NB4 (cell line): ENCODE measurements at regions not wholly inside any gene's neighbourhood (a gene's known extent, or its start where the extent isn't known, plus 50 kb on each side); places are given as distances from the start of the nearest gene placed in this dataset.

Experiments
- DNase-seq: peaks from one replicate; pipeline ENCODE4 v3.0.0; 2010; ENCODE audit warnings: low read depth
- H3K4me3 ChIP-seq: one replicate; pipeline ENCODE4 v1.5.1; 2011; ENCODE audit warnings: mild to moderate bottlenecking, low read depth, low read length, moderate library complexity
- MYC ChIP-seq: IDR thresholded peaks from 2 replicates; pipeline ENCODE4 v1.6.1; 2011; ENCODE audit warnings: low read depth, low read length
- POLR2A ChIP-seq: IDR thresholded peaks from 2 replicates; pipeline ENCODE4 v1.6.1; 2011; ENCODE audit warnings: mild to moderate bottlenecking; ENCODE audit not compliant: insufficient read length; ENCODE audit errors: extremely low read depth
- TF ChIP-seq, protein P1 (sequence below): IDR thresholded peaks from 2 replicates; pipeline ENCODE4 v1.6.1; 2011; ENCODE audit warnings: low read depth, low read length
- TF ChIP-seq, protein P2 (sequence below): IDR thresholded peaks from one replicate; pipeline ENCODE4 v1.5.1; 2012; ENCODE audit warnings: low read depth, low read length

DNA sequence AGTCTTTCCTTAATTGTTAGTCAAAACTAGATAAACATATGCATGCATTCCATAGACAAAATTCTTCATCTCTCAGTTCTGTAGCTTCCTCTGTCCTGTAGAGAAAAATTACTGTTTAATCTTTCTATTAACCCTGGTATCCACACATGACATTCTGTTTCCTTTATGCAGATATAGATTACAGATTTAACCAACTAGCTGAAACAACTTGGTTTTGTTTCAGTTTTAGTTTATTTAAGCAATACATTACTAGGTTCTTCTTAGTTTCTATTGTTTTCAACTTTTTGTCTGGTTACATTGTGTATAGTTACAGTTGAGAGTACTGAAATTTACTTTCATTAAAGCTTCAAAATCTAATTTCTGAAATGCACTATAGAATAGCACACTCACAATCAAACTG lies 933.9 kb upstream of the EPHA5 start:
- no peak for DNase-seq
- TF ChIP-seq, protein P1, sequence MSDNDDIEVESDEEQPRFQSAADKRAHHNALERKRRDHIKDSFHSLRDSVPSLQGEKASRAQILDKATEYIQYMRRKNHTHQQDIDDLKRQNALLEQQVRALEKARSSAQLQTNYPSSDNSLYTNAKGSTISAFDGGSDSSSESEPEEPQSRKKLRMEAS = no peak
- TF ChIP-seq MYC (no peak), POLR2A (no peak)
- TF ChIP-seq, protein P2, sequence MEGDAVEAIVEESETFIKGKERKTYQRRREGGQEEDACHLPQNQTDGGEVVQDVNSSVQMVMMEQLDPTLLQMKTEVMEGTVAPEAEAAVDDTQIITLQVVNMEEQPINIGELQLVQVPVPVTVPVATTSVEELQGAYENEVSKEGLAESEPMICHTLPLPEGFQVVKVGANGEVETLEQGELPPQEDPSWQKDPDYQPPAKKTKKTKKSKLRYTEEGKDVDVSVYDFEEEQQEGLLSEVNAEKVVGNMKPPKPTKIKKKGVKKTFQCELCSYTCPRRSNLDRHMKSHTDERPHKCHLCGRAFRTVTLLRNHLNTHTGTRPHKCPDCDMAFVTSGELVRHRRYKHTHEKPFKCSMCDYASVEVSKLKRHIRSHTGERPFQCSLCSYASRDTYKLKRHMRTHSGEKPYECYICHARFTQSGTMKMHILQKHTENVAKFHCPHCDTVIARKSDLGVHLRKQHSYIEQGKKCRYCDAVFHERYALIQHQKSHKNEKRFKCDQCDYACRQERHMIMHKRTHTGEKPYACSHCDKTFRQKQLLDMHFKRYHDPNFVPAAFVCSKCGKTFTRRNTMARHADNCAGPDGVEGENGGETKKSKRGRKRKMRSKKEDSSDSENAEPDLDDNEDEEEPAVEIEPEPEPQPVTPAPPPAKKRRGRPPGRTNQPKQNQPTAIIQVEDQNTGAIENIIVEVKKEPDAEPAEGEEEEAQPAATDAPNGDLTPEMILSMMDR = no peak
- H3K4me3 ChIP-seq = no peak overlapping the region

DNA sequence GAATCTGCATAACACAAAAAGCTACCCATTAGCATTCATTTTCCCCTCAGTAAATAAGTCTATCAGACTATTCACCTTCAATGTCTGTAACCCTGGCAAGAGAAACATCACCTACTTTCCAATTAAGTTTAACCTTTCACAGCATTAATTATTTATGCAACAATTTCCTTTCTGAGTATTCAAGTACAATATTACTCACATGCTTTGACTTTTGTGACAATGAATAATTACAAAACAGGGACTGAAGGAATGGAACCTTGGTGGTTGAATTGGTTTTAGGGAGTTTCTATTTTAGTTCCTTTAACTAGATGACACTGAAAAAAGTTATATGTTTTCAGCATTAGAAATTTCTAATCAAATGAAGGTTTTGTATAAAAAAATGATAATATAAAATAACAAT lies 932.3 kb upstream of the EPHA5 start:
- no peak for DNase-seq
- no peak overlapping the region for H3K4me3 ChIP-seq
- TF ChIP-seq MYC (no peak), POLR2A (no peak)
- TF ChIP-seq, protein P1 = no peak
- TF ChIP-seq, protein P2 = no peak

DNA sequence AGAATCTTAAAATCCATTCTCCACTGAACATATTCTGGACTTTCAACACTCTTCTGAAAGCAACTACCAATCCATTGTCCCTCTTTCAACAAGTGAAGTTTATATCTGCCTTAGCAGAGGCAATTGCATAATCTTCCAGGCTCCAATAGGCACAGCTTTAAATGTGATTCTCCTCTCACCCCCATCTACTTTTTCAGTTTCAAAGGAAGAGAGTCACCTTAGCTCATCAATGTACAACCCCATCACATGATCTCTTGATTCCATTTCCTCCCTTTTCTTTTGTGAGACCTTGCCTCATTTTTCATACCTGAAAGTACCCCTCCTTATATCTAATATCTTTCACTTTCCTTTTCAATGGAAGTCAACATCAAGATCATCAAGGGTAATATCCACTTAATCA lies 921.7 kb upstream of the EPHA5 start:
- no peak for DNase-seq
- TF ChIP-seq MYC (no peak), POLR2A (no peak)
- TF ChIP-seq, protein P2 = no peak
- TF ChIP-seq, protein P1 = no peak
- no peak overlapping the region for H3K4me3 ChIP-seq

DNA sequence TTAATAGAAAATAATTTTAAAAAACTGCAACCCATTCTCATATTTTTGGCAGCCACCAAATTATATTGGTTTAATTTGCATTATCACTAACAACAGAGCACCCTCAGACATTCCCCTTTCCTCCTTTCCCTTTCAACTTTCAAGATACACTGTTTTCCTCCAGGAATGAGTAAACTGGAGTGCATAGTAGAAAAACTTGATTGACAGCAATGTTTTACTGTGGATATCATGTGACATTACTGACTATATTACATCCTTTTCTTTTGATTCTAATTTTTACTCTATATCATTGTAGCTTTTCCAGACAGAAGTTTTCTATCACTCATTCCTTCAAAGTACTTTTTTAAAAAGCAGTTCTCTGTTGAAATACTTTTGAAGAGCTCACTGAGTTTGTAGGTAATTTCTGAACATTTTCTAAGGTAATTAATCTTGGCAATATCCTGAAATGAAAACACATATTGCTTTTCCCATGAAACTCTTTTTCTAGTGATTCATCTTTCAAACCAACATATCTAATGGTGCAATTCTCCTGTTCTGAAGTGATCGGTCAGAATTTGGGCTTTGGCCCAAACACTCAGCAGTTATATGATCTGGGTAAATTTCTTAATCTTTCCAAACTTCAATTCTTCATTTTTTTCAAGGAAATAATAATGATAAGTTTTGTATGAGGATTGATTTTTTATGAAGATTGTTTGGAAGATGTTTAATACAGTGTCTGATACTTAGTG lies 920.4 kb upstream of the EPHA5 start:
- no peak for DNase-seq
- TF ChIP-seq, protein P2 = no peak
- TF ChIP-seq, protein P1 = no peak
- TF ChIP-seq MYC (no peak), POLR2A (no peak)
- no peak overlapping the region for H3K4me3 ChIP-seq

DNA sequence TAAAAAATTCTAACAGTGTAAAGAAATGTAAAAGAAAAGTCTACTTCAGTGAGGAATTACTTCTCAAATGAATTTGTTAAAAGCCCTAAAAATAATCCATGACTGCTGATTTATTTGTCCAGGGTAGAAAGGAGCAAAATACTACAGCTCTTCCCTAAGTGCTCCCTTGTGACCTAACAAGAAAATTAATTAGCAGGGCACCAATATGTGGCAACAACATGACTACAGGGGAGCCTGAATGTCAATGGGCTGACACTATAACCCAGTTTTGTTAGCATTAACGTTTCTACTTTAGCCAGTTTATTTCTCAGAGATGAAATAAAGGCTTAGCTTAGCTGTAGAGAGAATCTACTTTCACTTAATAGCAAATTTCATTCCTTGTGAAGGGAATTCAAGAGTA lies 918.9 kb upstream of the EPHA5 start:
- DNase-seq = no peak
- no peak overlapping the region for H3K4me3 ChIP-seq
- TF ChIP-seq, protein P1 = no peak

DNA sequence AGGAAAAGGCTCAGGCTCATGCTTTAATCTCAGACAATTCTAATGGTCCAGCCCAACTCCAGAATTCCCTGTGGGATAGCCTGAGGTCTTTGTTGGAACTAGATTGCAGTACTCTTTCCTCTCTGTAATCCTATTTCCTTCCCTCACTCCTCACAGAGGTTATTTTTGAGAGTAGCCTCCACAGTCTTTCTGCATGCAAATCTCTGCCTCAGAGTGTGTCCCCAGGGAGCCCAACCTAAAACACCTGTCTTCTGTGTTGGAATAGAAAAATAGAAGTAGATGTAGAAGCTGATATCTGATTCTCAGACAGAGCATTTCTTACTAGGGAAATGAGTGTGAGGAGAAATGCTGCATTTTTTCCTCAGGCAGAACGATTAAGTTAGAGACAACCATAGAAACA lies 915.5 kb upstream of the EPHA5 start:
- no peak overlapping the region for H3K4me3 ChIP-seq
- no peak for DNase-seq
- TF ChIP-seq, protein P2 = no peak
- TF ChIP-seq POLR2A (no peak), MYC (no peak)
- TF ChIP-seq, protein P1 = no peak
